Stimulated activated effector memory CD8-positive, alpha-beta T cell treated with anti-CD3 and anti-CD28 coated beads, Interleukin-12 subunit alpha, Interleukin-12 subunit beta, amount 100 ng/mL, for 72 hours (primary cell): ENCODE measurements at regions not wholly inside any gene's neighbourhood (a gene's known extent, or its start where the extent isn't known, plus 50 kb on each side); places are given as distances from the start of the nearest gene placed in this dataset.

Source experiments
- ATAC-seq: fragments of 150-1000 bp; cut with Tn5 transposase; 2 replicates; pipeline ENCODE4 v1.10.0; 2021
- DNase-seq, 2 donors: peaks; one replicate each; pipeline ENCODE4 v3.0.0; 2021 to 2022; ENCODE audit warnings: low spot score in 2 of 2
- H3K27ac Mint-ChIP-seq: one replicate; pipeline ENCODE4 v1.8.0; 2022; ENCODE audit warnings: mild to moderate bottlenecking, mixed read lengths
- H3K36me3 Mint-ChIP-seq: one replicate; pipeline ENCODE4 v1.8.0; 2022; ENCODE audit warnings: mild to moderate bottlenecking, mixed read lengths
- H3K4me1 Mint-ChIP-seq: one replicate; pipeline ENCODE4 v1.8.0; 2022; ENCODE audit warnings: mixed read lengths
- H3K4me3 Mint-ChIP-seq: one replicate; pipeline ENCODE4 v1.8.0; 2022; ENCODE audit warnings: mild to moderate bottlenecking, mixed read lengths
- H3K9me3 Mint-ChIP-seq: one replicate; pipeline ENCODE4 v1.8.0; 2022; ENCODE audit warnings: mixed read lengths

- Mint-ChIP-seq H3K4me3 (no peak overlapping the region), H3K36me3 (no peaks in the 10 kb centered on the region), H3K4me1 (no peaks in the 10 kb centered on the region), H3K27ac (no peak overlapping the region), H3K9me3 (no peaks in the 10 kb centered on the region)
- DNase-seq (no peak), ATAC-seq (no peak)
These were observed 105.7 kb downstream of the LCA5 start for GRCh38 chr6:79431537-79431933.

GRCh38 chr6:79430913-79431536 is 106.2 kb downstream of the LCA5 start:
- DNase-seq (no peak), ATAC-seq (no peak)
- Mint-ChIP-seq H3K4me1 (no peaks in the 10 kb centered on the region), H3K36me3 (no peaks in the 10 kb centered on the region), H3K4me3 (no peak overlapping the region), H3K27ac (no peak overlapping the region), H3K9me3 (no peaks in the 10 kb centered on the region)

GRCh38 chr6:79427721-79428120 is 109.5 kb downstream of the LCA5 start:
- DNase-seq: no peak

GRCh38 chr6:79426625-79427278 is 110.5 kb downstream of the LCA5 start:
- no peak overlapping the region for H3K27ac Mint-ChIP-seq
- ATAC-seq (no peak), DNase-seq (no peak)
- no peaks in the 10 kb centered on the region for H3K9me3 Mint-ChIP-seq
- no peaks in the 10 kb centered on the region for H3K36me3 Mint-ChIP-seq
- no peak overlapping the region for H3K4me3 Mint-ChIP-seq
- no peaks in the 10 kb centered on the region for H3K4me1 Mint-ChIP-seq

More at GRCh38 chr6:79427721-79428120, 109.5 kb downstream of the LCA5 start:
- Mint-ChIP-seq H3K9me3 (no peaks in the 10 kb centered on the region), H3K27ac (no peak overlapping the region), H3K4me3 (no peak overlapping the region), H3K4me1 (no peaks in the 10 kb centered on the region), H3K36me3 (no peaks in the 10 kb centered on the region)
- no peak for ATAC-seq

GRCh38 chr6:79425589-79426311 is 111.5 kb downstream of the LCA5 start:
- Mint-ChIP-seq H3K36me3 (no peaks in the 10 kb centered on the region), H3K27ac (no peak overlapping the region), H3K4me3 (no peak overlapping the region), H3K4me1 (no peaks in the 10 kb centered on the region), H3K9me3 (no peaks in the 10 kb centered on the region)
- ATAC-seq: no peak
- no peak for DNase-seq

DNA sequence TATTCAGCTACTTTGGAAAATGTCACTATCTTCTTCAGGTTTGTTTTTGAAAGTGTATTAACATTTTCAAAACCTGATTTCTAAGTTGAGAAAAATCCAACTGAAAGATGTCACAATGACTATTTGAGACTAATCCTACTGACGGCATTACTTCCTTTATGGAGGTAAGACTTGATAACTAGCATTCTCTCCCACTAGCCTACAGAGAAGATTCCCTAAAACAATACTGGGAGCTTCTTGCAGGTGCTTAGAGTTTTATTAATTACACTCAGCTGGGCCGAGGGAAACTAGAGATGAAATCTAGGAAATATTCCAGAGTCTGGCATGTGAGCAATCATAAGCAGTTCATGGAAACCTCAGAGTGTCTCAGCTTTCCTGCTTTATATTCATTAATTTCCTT is 114.0 kb downstream of the LCA5 start:
- Mint-ChIP-seq H3K4me3 (no peak overlapping the region), H3K27ac (no peak overlapping the region), H3K9me3 (no peaks in the 10 kb centered on the region), H3K4me1 (no peaks in the 10 kb centered on the region), H3K36me3 (no peaks in the 10 kb centered on the region)
- no peak for ATAC-seq
- no peak for DNase-seq

GRCh38 chr6:79422666-79423065 is 114.6 kb downstream of the LCA5 start:
- H3K4me3 Mint-ChIP-seq: no peak overlapping the region
- no peaks in the 10 kb centered on the region for H3K36me3 Mint-ChIP-seq
- ATAC-seq (no peak), DNase-seq (no peak)
- no peak overlapping the region for H3K27ac Mint-ChIP-seq
- H3K4me1 Mint-ChIP-seq: no peaks in the 10 kb centered on the region
- no peaks in the 10 kb centered on the region for H3K9me3 Mint-ChIP-seq

DNA sequence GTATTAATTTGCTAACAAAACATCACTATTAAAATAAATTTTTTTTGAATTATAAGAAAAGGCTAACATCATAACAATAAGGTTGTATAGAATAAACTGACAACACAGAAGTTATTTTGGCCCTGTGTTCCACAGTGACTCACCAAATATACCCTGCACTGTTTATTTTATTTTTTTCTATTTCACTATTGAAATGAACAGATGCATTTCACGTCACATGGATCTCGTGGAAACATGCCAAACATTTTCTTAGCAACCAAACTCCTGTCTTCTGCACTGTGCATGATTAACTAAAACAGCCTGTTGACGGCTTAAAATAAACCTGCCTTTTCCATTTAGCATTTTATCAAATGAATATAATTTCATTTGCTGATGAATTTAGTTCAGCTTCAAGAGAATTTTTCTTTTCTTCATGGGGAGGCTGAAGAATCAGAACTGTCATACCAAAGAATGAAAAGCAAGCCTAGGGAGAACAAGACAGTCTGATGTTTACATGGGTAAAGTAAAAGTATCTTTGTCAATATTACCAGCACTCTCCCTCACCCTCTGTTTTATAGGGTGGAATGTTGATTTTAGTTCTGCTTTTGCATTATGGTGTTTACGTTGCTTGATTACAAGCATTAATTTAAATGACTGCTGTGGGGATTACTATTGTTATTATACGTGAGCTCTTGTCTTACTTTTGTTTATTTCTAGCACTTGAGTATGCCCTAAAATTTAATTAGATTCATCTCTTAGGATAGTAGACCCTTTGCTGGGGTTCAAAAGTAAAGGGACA is 115.3 kb downstream of the LCA5 start:
- ATAC-seq: no peak
- DNase-seq: no peak
- Mint-ChIP-seq H3K36me3 (no peaks in the 10 kb centered on the region), H3K4me3 (no peak overlapping the region), H3K9me3 (no peaks in the 10 kb centered on the region), H3K4me1 (no peaks in the 10 kb centered on the region), H3K27ac (no peak overlapping the region)

- ATAC-seq (no peak), DNase-seq (no peak)
- no peaks in the 10 kb centered on the region for H3K36me3 Mint-ChIP-seq
- H3K27ac Mint-ChIP-seq: no peak overlapping the region
- H3K4me1 Mint-ChIP-seq: no peaks in the 10 kb centered on the region
- H3K4me3 Mint-ChIP-seq: no peak overlapping the region
- no peaks in the 10 kb centered on the region for H3K9me3 Mint-ChIP-seq
These were observed 116.2 kb downstream of the LCA5 start for GRCh38 chr6:79421001-79421411.

- no peaks in the 10 kb centered on the region for H3K4me1 Mint-ChIP-seq
- H3K4me3 Mint-ChIP-seq: no peak overlapping the region
- ATAC-seq (no peak), DNase-seq (no peak)
- no peaks in the 10 kb centered on the region for H3K9me3 Mint-ChIP-seq
- no peak overlapping the region for H3K27ac Mint-ChIP-seq
- H3K36me3 Mint-ChIP-seq: no peaks in the 10 kb centered on the region
These were observed 117.2 kb downstream of the LCA5 start for GRCh38 chr6:79420054-79420453.

- Mint-ChIP-seq H3K9me3 (no peaks in the 10 kb centered on the region), H3K36me3 (no peaks in the 10 kb centered on the region)
- no peak for DNase-seq
These were observed 120.3 kb downstream of the LCA5 start for GRCh38 chr6:79416931-79417330.

DNA sequence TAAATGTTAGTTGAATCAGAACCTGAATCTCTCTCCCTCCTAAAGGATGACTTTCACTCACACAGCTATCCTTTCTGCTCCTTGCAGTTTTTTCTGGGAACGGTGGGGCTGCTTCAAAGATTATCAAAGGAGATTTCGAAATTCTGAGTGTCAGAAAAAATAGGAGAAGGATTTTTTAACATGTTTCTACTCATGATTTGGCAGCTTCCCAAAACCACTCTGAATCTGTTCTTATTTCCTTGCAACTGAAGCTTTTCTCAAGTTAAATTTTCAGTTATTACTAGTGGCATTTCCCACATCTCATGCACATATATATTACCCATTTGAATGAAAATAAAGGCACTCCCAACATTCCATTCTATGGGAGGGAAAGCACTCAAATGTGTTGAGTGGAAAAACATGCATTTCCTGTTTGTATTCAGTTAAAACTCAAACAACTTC is 123.6 kb downstream of the LCA5 start:
- DNase-seq (no peak), ATAC-seq (no peak)
- H3K4me3 Mint-ChIP-seq: no peak overlapping the region
- no peaks in the 10 kb centered on the region for H3K36me3 Mint-ChIP-seq
- H3K9me3 Mint-ChIP-seq: no peaks in the 10 kb centered on the region
- H3K27ac Mint-ChIP-seq: no peak overlapping the region
- no peaks in the 10 kb centered on the region for H3K4me1 Mint-ChIP-seq

More at GRCh38 chr6:79416931-79417330, 120.3 kb downstream of the LCA5 start:
- Mint-ChIP-seq H3K4me1 (no peaks in the 10 kb centered on the region), H3K4me3 (no peak overlapping the region), H3K27ac (no peak overlapping the region)
- no peak for ATAC-seq

GRCh38 chr6:79410806-79411205 is 126.4 kb downstream of the LCA5 start:
- no peak for ATAC-seq
- Mint-ChIP-seq H3K9me3 (no peaks in the 10 kb centered on the region), H3K4me3 (no peak overlapping the region), H3K27ac (no peak overlapping the region), H3K4me1 (no peaks in the 10 kb centered on the region), H3K36me3 (no peaks in the 10 kb centered on the region)
- DNase-seq: no peak

GRCh38 chr6:79408256-79408974 is 128.8 kb downstream of the LCA5 start:
- Mint-ChIP-seq H3K4me3 (no peak overlapping the region), H3K9me3 (no peaks in the 10 kb centered on the region), H3K36me3 (no peaks in the 10 kb centered on the region), H3K4me1 (no peaks in the 10 kb centered on the region), H3K27ac (no peak overlapping the region)
- DNase-seq: no peak
- no peak for ATAC-seq

- Mint-ChIP-seq H3K9me3 (no peaks in the 10 kb centered on the region), H3K36me3 (no peaks in the 10 kb centered on the region), H3K4me3 (no peak overlapping the region), H3K27ac (no peak overlapping the region), H3K4me1 (no peaks in the 10 kb centered on the region)
- DNase-seq (no peak), ATAC-seq (peak; percentile 19)
These were observed 132.6 kb downstream of the LCA5 start for GRCh38 chr6:79404677-79405076.
